Mammary epithelial cell (primary cell): ENCODE measurements at regions not wholly inside any gene's neighbourhood (a gene's known extent, or its start where the extent isn't known, plus 50 kb on each side); places are given as distances from the start of the nearest gene placed in this dataset.

ENCODE experiments used
- CTCF ChIP-seq, 2 donors: IDR thresholded peaks in 1 of 2; conservative IDR thresholded peaks in 1 of 2; 2 replicates each; pipeline ENCODE4 v1.5.1; 2011 to 2012; ENCODE audit warnings: inconsistent platforms in 2 of 2, low read length in 2 of 2, mild to moderate bottlenecking in 2 of 2, control low read depth in 1 of 2, low read depth in 1 of 2; ENCODE audit not compliant: insufficient read depth in 1 of 2; ENCODE audit errors: extremely low read depth in 1 of 2
- EZH2 ChIP-seq: IDR thresholded peaks from 2 replicates; pipeline ENCODE4 v1.6.1; 2012; ENCODE audit warnings: low read length, inconsistent platforms, borderline replicate concordance

- no peak for TF ChIP-seq EZH2
- no peak for TF ChIP-seq CTCF (conservative IDR thresholded peaks at IDR 0.05 in 1 of 2, IDR thresholded peaks at IDR 0.05 in 1 of 2; ENCODE audit: extremely low read depth in 1 of 2, insufficient read depth in 1 of 2, low read depth in 1 of 2, low read length in 2 of 2)
Observed at GRCh38 chr2:14479486-14479885, 153.0 kb upstream of the LRATD1 start.
